ENCODE measurements at regions not wholly inside any gene's neighbourhood (a gene's known extent, or its start where the extent isn't known, plus 50 kb on each side); places are given as distances from the start of the nearest gene placed in this dataset.

DNA sequence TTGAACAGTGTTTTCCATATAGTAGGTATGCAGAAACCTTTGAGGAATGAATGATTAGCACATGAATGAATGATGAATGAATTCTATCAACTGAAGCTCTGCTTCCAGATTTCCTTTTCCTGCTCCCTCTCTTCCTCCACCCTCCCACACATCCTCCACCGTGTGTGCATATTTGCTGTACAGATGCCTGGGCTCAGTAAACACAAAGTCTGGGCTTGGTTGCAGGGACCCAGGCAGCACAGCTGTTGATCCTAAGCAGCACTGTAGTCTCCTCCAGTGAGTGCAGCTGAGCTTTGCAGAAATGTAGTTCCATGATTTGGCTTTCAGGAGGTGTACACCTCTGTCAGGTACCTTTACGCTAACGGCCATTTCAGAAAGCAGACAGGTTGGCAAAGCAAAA, 611.7 kb downstream of the NUF2 start:
- no peaks in the 10 kb centered on the region for H3K9me3 ChIP-seq (ENCODE audit: control insufficient read depth, insufficient read depth, low read length)
- no peaks in the 10 kb centered on the region for H3K27me3 ChIP-seq (ENCODE audit: control insufficient read depth, insufficient read depth, low read length)
- no peak for DNase-seq (ENCODE audit: low read depth, low spot score)
- TF ChIP-seq, protein P1, sequence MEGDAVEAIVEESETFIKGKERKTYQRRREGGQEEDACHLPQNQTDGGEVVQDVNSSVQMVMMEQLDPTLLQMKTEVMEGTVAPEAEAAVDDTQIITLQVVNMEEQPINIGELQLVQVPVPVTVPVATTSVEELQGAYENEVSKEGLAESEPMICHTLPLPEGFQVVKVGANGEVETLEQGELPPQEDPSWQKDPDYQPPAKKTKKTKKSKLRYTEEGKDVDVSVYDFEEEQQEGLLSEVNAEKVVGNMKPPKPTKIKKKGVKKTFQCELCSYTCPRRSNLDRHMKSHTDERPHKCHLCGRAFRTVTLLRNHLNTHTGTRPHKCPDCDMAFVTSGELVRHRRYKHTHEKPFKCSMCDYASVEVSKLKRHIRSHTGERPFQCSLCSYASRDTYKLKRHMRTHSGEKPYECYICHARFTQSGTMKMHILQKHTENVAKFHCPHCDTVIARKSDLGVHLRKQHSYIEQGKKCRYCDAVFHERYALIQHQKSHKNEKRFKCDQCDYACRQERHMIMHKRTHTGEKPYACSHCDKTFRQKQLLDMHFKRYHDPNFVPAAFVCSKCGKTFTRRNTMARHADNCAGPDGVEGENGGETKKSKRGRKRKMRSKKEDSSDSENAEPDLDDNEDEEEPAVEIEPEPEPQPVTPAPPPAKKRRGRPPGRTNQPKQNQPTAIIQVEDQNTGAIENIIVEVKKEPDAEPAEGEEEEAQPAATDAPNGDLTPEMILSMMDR (IDR thresholded peaks at IDR 0.05; ENCODE audit: low read depth, low read length), result no peak
- CTCF ChIA-PET, result no interaction called here
- H3K4me3 ChIP-seq (ENCODE audit: low read depth, low read length), result no peak overlapping the region
- POLR2A ChIA-PET, result no interaction called here
- H3K27ac ChIP-seq (ENCODE audit: low read depth, low read length), result no peak overlapping the region

- no peak overlapping the region for H3K27ac ChIP-seq (ENCODE audit: low read depth, low read length)
- TF ChIP-seq, protein P1 (IDR thresholded peaks at IDR 0.05; ENCODE audit: low read depth, low read length), result no peak
- H3K27me3 ChIP-seq (ENCODE audit: control insufficient read depth, insufficient read depth, low read length), result no peaks in the 10 kb centered on the region
- ChIA-PET POLR2A (no interaction called here), CTCF (no interaction called here)
- DNase-seq (ENCODE audit: low read depth, low spot score), result no peak
- H3K9me3 ChIP-seq (ENCODE audit: control insufficient read depth, insufficient read depth, low read length), result no peaks in the 10 kb centered on the region
- no peak overlapping the region for H3K4me3 ChIP-seq (ENCODE audit: low read depth, low read length)
These were observed 614.1 kb downstream of the NUF2 start for GRCh38 chr1:163935738-163936374.

- H3K27me3 ChIP-seq (ENCODE audit: control insufficient read depth, insufficient read depth, low read length), result no peaks in the 10 kb centered on the region
- no peak overlapping the region for H3K4me3 ChIP-seq (ENCODE audit: low read depth, low read length)
- TF ChIP-seq, protein P1 (IDR thresholded peaks at IDR 0.05; ENCODE audit: low read depth, low read length), result no peak
- no peak overlapping the region for H3K27ac ChIP-seq (ENCODE audit: low read depth, low read length)
- POLR2A ChIA-PET, result no interaction called here
- no peak for DNase-seq (ENCODE audit: low read depth, low spot score)
- CTCF ChIA-PET, result no interaction called here
- no peaks in the 10 kb centered on the region; the same call in none of the 2 replicates for H3K9me3 ChIP-seq (ENCODE audit: control insufficient read depth, insufficient read depth, low read length)
These were observed 599.4 kb upstream of the PBX1 start for GRCh38 chr1:163959622-163960021.

DNA sequence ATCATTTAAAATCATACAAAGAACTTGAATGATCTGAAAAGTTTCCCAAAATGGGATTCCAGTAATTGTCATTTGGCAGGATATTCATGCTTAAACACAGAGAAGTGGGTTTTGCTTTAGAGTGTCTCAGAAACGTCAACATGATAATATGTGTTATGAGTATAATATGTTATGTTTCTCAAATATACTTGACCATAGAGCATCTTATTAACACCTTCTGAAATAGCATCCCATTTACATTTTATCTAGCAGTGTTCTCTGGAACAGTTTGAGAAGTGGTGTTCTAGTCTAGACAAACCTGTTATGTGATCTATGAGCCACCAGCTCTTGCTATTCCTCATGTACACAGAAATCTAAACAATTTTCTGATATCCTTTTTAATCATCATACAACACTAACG, 588.8 kb upstream of the PBX1 start:
- no peak overlapping the region for H3K4me3 ChIP-seq (ENCODE audit: low read depth, low read length)
- no peaks in the 10 kb centered on the region for H3K27me3 ChIP-seq (ENCODE audit: control insufficient read depth, insufficient read depth, low read length)
- ChIA-PET CTCF (no interaction called here), POLR2A (no interaction called here)
- DNase-seq (ENCODE audit: low read depth, low spot score), result no peak
- H3K27ac ChIP-seq (ENCODE audit: low read depth, low read length), result no peak overlapping the region
- TF ChIP-seq, protein P1 (IDR thresholded peaks at IDR 0.05; ENCODE audit: low read depth, low read length), result no peak
- H3K9me3 ChIP-seq (ENCODE audit: control insufficient read depth, insufficient read depth, low read length), result no peaks in the 10 kb centered on the region

DNA sequence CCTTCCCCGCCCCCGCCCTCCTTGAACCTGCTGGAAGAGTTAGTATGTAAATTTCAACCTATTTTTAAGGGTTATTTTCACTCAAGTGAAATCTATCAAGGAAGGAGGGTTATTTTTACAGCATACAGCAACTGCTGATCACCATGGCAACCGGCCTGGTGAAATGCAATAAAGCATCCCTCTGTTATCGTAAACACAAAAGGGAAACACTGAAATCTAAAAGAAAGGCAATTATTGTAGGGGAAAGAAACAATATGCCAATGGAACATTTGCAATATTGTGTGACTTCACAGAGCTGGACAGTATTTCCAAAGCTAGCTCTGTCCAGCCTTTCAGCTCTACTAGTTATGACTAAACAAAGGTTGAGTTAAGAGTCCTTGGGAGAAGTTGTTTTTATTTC, 588.3 kb upstream of the PBX1 start:
- Histone ChIP-seq H3K27me3 (ENCODE audit: control insufficient read depth, insufficient read depth, low read length) (no peaks in the 10 kb centered on the region), H3K9me3 (ENCODE audit: control insufficient read depth, insufficient read depth, low read length) (no peaks in the 10 kb centered on the region), H3K27ac (ENCODE audit: low read depth, low read length) (no peak overlapping the region), H3K4me3 (ENCODE audit: low read depth, low read length) (no peak overlapping the region)
- TF ChIP-seq, protein P1 (IDR thresholded peaks at IDR 0.05; ENCODE audit: low read depth, low read length), result no peak
- ChIA-PET CTCF (no interaction called here), POLR2A (no interaction called here)
- DNase-seq (ENCODE audit: low read depth, low spot score), result no peak
